Prostate gland (tissue), 2 donors: ENCODE measurements at regions not wholly inside any gene's neighbourhood (a gene's known extent, or its start where the extent isn't known, plus 50 kb on each side); places are given as distances from the start of the nearest gene placed in this dataset.

Source experiments
- DNase-seq: peaks from one replicate; pipeline ENCODE4 v3.0.0-alpha.2; 2019; ENCODE audit warnings: low spot score
- H3K27ac ChIP-seq, 2 donors: fragments of 200-600 bp; sonication (generic); 2 replicates each; pipeline ENCODE4 v1.5.1; 2017 to 2019
- H3K27me3 ChIP-seq: fragments of 200-600 bp; sonication (generic); replicated peaks from 2 replicates; pipeline ENCODE4 v1.5.1; 2019; ENCODE audit not compliant: insufficient read depth
- H3K36me3 ChIP-seq, 2 donors: fragments of 200-600 bp; sonication (generic); 1 replicate in 1 of 2; 2 replicates in 1 of 2; pipeline versions ENCODE4 v1.5.1 to v1.8.1; 2017 to 2019
- H3K4me1 ChIP-seq: fragments of 200-600 bp; sonication (generic); replicated peaks from 2 replicates; pipeline ENCODE4 v1.5.1; 2019
- H3K4me3 ChIP-seq, 2 donors: fragments of 200-600 bp; sonication (generic); 2 replicates each; pipeline ENCODE4 v1.5.1; 2017 to 2019
- H3K9me3 ChIP-seq: fragments of 200-600 bp; sonication (generic); 2 replicates; pipeline ENCODE4 v1.5.1; 2017
- CTCF ChIP-seq, 4 experiments: fragments of 200-600 bp in 2 of 4; fragments of 450-650 bp in 2 of 4; sonication (generic) in 2 of 4; IDR thresholded peaks; 1 replicate in 3 of 4; 2 replicates in 1 of 4; pipeline ENCODE4 v1.5.1; 2016 to 2019; ENCODE audit warnings: antibody characterized with exemption in 4 of 4, mild to moderate bottlenecking in 2 of 4, moderate library complexity in 2 of 4
- POLR2A ChIP-seq: fragments of 450-650 bp; IDR thresholded peaks from one replicate; pipeline ENCODE4 v1.6.1; 2016; ENCODE audit warnings: antibody characterized with exemption, mild to moderate bottlenecking
- POLR2AphosphoS5 ChIP-seq: sonication (generic); formaldehyde crosslinking; IDR thresholded peaks from one replicate; pipeline ENCODE4 v1.6.1; 2017; ENCODE audit warnings: antibody characterized with exemption
- WGBS: methylation state at CpG from one replicate; pipeline ENCODE4 v1.1.5; 2018; 5-methylcytosine and 5-hydroxymethylcytosine counted together
- intact Hi-C: fragments of 100-400 bp; cut with DNase I; formaldehyde crosslinking; loops from one replicate; pipeline ENCODE4 v1.14.2; 2022

GRCh38 chr17:77343031-77343800 is 202.4 kb downstream of the SEC14L1 start:
- intact Hi-C loops = no loop called here
- Histone ChIP-seq H3K4me3 (no peak overlapping the region), H3K27ac (no peak overlapping the region), H3K9me3 (no peaks in the 10 kb centered on the region), H3K27me3 (no peaks in the 10 kb centered on the region), H3K4me1 (no peaks in the 10 kb centered on the region), H3K36me3 (no peaks in the 10 kb centered on the region)
- no peak for DNase-seq
- WGBS = 91% methylated on average over 7 of the region's 7 CpGs
- TF ChIP-seq POLR2A = no peak
- TF ChIP-seq POLR2AphosphoS5 = no peak
- no peak for TF ChIP-seq CTCF (IDR thresholded peaks at IDR 0.05)

GRCh38 chr17:77344038-77344437 is 203.3 kb downstream of the SEC14L1 start:
- WGBS = 98% methylated on average over 5 of the region's 5 CpGs
- Histone ChIP-seq H3K9me3 (no peaks in the 10 kb centered on the region), H3K4me1 (no peaks in the 10 kb centered on the region), H3K27me3 (no peaks in the 10 kb centered on the region), H3K27ac (no peak overlapping the region), H3K36me3 (no peaks in the 10 kb centered on the region), H3K4me3 (no peak overlapping the region)
- no peak for TF ChIP-seq CTCF (IDR thresholded peaks at IDR 0.05)
- TF ChIP-seq POLR2AphosphoS5 = no peak
- no peak for TF ChIP-seq POLR2A
- intact Hi-C loops = no loop called here
- DNase-seq = no peak

GRCh38 chr17:77345260-77345910 is 204.6 kb downstream of the SEC14L1 start:
- no peak for TF ChIP-seq POLR2AphosphoS5
- no peak for TF ChIP-seq POLR2A
- no peak for TF ChIP-seq CTCF (IDR thresholded peaks at IDR 0.05)
- intact Hi-C loops = no loop called here
- Histone ChIP-seq H3K4me3 (no peak overlapping the region), H3K27me3 (no peaks in the 10 kb centered on the region), H3K27ac (no peak overlapping the region), H3K9me3 (no peaks in the 10 kb centered on the region), H3K4me1 (no peaks in the 10 kb centered on the region), H3K36me3 (no peaks in the 10 kb centered on the region)
- 95% methylated on average over 9 of the region's 9 CpGs for WGBS
- DNase-seq = no peak

- intact Hi-C loops = no loop called here
- no peak for TF ChIP-seq POLR2AphosphoS5
- TF ChIP-seq CTCF (IDR thresholded peaks at IDR 0.05) = no peak
- TF ChIP-seq POLR2A = no peak
- Histone ChIP-seq H3K4me3 (no peak overlapping the region), H3K27ac (no peak overlapping the region), H3K9me3 (no peaks in the 10 kb centered on the region), H3K36me3 (no peaks in the 10 kb centered on the region), H3K4me1 (no peaks in the 10 kb centered on the region), H3K27me3 (no peaks in the 10 kb centered on the region)
- DNase-seq = no peak
- WGBS = 98% methylated on average over 3 of the region's 3 CpGs
Measured at GRCh38 chr17:77346765-77347164, 206.0 kb downstream of the SEC14L1 start.

- TF ChIP-seq POLR2AphosphoS5 = no peak
- H3K36me3 ChIP-seq = no peaks in the 10 kb centered on the region
- no peaks in the 10 kb centered on the region for H3K9me3 ChIP-seq
- intact Hi-C loops = no loop called here
- no peak for DNase-seq
- no peak overlapping the region for H3K27ac ChIP-seq
- no peak overlapping the region for H3K4me3 ChIP-seq
- H3K27me3 ChIP-seq = no peaks in the 10 kb centered on the region
- 89% methylated on average over 4 of the region's 4 CpGs for WGBS
- no peaks in the 10 kb centered on the region for H3K4me1 ChIP-seq
Measured at GRCh38 chr17:77347544-77347943, 206.8 kb downstream of the SEC14L1 start.
